ENCODE measurements at regions not wholly inside any gene's neighbourhood (a gene's known extent, or its start where the extent isn't known, plus 50 kb on each side); places are given as distances from the start of the nearest gene placed in this dataset.
"Not testable (repeated sequence)": the region's sequence is repeated elsewhere in the genome, so short reads cannot be mapped to it uniquely, and the experiment has no call there.

DNA sequence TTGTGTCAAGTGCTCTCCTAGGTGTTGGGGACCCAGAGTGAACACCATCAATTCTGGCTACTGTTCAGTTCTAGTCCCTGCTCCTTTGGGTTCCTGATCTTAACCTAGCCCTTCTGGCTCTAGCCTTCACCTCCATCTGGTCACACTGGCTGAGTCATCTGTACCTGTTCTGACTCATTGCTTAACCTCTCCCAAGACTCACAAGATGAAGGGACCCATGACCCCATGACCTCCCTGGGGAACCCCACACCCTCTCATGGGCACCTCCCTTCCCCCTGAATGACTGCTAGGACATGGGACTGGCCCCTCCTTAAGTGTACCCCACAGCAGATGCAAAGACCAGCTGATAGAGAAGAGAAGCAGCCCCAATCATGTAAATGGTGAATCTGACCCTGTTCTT, 345.8 kb upstream of the CDH5 start:
- Mint-ChIP-seq H3K27ac (ENCODE audit: unreplicated experiment) (no peak overlapping the region), H3K4me1 (ENCODE audit: low read depth, unreplicated experiment) (peaks cover 6% of the 10 kb centered on the region), H3K36me3 (ENCODE audit: low read depth, unreplicated experiment) (no peaks in the 10 kb centered on the region), H3K9me3 (ENCODE audit: unreplicated experiment) (peaks cover 13% of the 10 kb centered on the region), H3K27me3 (ENCODE audit: low read depth, unreplicated experiment) (peaks cover 5% of the 10 kb centered on the region), H3K4me3 (ENCODE audit: unreplicated experiment) (no peak overlapping the region)
- Histone ChIP-seq H3K36me3 (ENCODE audit: insufficient read depth, low read length) (no peaks in the 10 kb centered on the region), H2AFZ (ENCODE audit: low read depth, low read length) (no peak overlapping the region), H3K4me1 (ENCODE audit: insufficient read depth, low read length) (no peaks in the 10 kb centered on the region), H3K4me3 (ENCODE audit: insufficient read depth, low read depth, low read length) (no peak overlapping the region), H3K27ac (ENCODE audit: low read depth, low read length) (no peak overlapping the region), H3K9me3 (ENCODE audit: insufficient read depth, low read depth, low read length) (peaks cover 6% of the 10 kb centered on the region), H4K20me1 (ENCODE audit: insufficient read depth, low read length) (no peaks in the 10 kb centered on the region), H3K27me3 (ENCODE audit: insufficient read depth, low read length) (no peaks in the 10 kb centered on the region), H3K79me2 (ENCODE audit: insufficient read depth, low read length) (no peaks in the 10 kb centered on the region), H3K4me2 (ENCODE audit: low read length) (no peak overlapping the region), H3K9ac (ENCODE audit: low read length) (no peak overlapping the region)
- no peak for DNase-seq (ENCODE audit: low read depth)
- no peak for TF ChIP-seq EZH2 (IDR thresholded peaks at IDR 0.05; ENCODE audit: insufficient read depth, low read length)
- TF ChIP-seq, protein P1, sequence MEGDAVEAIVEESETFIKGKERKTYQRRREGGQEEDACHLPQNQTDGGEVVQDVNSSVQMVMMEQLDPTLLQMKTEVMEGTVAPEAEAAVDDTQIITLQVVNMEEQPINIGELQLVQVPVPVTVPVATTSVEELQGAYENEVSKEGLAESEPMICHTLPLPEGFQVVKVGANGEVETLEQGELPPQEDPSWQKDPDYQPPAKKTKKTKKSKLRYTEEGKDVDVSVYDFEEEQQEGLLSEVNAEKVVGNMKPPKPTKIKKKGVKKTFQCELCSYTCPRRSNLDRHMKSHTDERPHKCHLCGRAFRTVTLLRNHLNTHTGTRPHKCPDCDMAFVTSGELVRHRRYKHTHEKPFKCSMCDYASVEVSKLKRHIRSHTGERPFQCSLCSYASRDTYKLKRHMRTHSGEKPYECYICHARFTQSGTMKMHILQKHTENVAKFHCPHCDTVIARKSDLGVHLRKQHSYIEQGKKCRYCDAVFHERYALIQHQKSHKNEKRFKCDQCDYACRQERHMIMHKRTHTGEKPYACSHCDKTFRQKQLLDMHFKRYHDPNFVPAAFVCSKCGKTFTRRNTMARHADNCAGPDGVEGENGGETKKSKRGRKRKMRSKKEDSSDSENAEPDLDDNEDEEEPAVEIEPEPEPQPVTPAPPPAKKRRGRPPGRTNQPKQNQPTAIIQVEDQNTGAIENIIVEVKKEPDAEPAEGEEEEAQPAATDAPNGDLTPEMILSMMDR (IDR thresholded peaks at IDR 0.05; ENCODE audit: insufficient read depth, low read depth, low read length), result no peak
- FAIRE-seq, result no peak

DNA sequence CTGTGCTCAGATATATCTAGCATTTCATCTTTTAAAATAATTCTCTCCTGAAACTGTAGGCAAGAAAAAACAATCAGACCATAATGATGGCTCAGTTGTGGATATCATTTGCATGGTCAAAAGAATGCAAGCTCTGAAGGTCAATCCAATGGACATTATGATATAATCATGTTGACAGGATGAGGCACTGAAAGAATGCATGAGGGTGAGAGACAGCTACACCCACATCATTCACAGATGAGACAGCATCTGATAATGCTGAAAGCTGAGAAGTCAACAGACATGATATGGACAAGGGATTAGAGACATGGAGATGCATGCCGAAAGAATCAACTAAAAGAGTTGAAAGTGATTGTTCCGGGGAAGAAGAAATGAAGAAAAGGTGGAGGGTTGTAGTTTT, 346.4 kb upstream of the CDH5 start:
- DNase-seq (ENCODE audit: low read depth), result no peak
- no peak overlapping the region for H2AFZ ChIP-seq (ENCODE audit: low read depth, low read length)

DNA sequence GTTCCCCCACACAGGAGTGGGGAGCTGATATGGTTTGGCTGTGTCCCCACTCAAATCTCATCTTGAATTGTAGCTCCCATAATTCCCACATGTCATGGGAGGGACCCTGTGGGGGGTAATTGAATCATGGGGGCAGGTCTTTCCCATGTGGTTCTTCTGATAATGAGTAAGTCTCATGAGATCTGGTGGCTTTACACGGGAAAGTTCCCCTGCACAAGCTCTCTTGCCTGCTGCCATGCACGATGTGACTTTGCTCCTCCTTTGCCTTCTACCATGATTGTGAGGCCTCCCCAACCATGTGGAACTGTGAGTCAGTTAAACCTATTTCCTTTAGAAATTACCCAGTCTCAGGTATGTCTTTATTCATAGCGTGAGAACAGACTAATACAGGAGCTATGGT, 347.0 kb upstream of the CDH5 start:
- not testable (repeated sequence) for H3K27ac Mint-ChIP-seq (ENCODE audit: unreplicated experiment); H3K36me3 Mint-ChIP-seq (ENCODE audit: low read depth, unreplicated experiment); H3K36me3 ChIP-seq (ENCODE audit: insufficient read depth, low read length); H3K9ac ChIP-seq (ENCODE audit: low read length); DNase-seq (ENCODE audit: low read depth); H3K4me1 Mint-ChIP-seq (ENCODE audit: low read depth, unreplicated experiment); H3K79me2 ChIP-seq (ENCODE audit: insufficient read depth, low read length); H3K4me3 Mint-ChIP-seq (ENCODE audit: unreplicated experiment); H3K4me3 ChIP-seq (ENCODE audit: insufficient read depth, low read depth, low read length); FAIRE-seq; H4K20me1 ChIP-seq (ENCODE audit: insufficient read depth, low read length); H2AFZ ChIP-seq (ENCODE audit: low read depth, low read length); H3K27ac ChIP-seq (ENCODE audit: low read depth, low read length); H3K4me2 ChIP-seq (ENCODE audit: low read length); H3K9me3 Mint-ChIP-seq (ENCODE audit: unreplicated experiment); H3K27me3 ChIP-seq (ENCODE audit: insufficient read depth, low read length); H3K27me3 Mint-ChIP-seq (ENCODE audit: low read depth, unreplicated experiment); H3K9me3 ChIP-seq (ENCODE audit: insufficient read depth, low read depth, low read length); H3K4me1 ChIP-seq (ENCODE audit: insufficient read depth, low read length)

More for the DNA sequence above, 346.4 kb upstream of the CDH5 start:
- no peak overlapping the region for H3K27ac Mint-ChIP-seq (ENCODE audit: unreplicated experiment)
- Histone ChIP-seq H3K9me3 (ENCODE audit: insufficient read depth, low read depth, low read length) (peaks cover 6% of the 10 kb centered on the region), H4K20me1 (ENCODE audit: insufficient read depth, low read length) (no peaks in the 10 kb centered on the region), H3K79me2 (ENCODE audit: insufficient read depth, low read length) (no peaks in the 10 kb centered on the region), H3K27me3 (ENCODE audit: insufficient read depth, low read length) (no peaks in the 10 kb centered on the region), H3K9ac (ENCODE audit: low read length) (no peak overlapping the region), H3K4me3 (ENCODE audit: insufficient read depth, low read depth, low read length) (no peak overlapping the region), H3K4me2 (ENCODE audit: low read length) (no peak overlapping the region), H3K36me3 (ENCODE audit: insufficient read depth, low read length) (no peaks in the 10 kb centered on the region), H3K4me1 (ENCODE audit: insufficient read depth, low read length) (no peaks in the 10 kb centered on the region), H3K27ac (ENCODE audit: low read depth, low read length) (no peak overlapping the region)
- H3K27me3 Mint-ChIP-seq (ENCODE audit: low read depth, unreplicated experiment), result peaks cover 4% of the 10 kb centered on the region
- peak; percentile 29 for FAIRE-seq
- H3K36me3 Mint-ChIP-seq (ENCODE audit: low read depth, unreplicated experiment), result no peaks in the 10 kb centered on the region
- H3K9me3 Mint-ChIP-seq (ENCODE audit: unreplicated experiment), result peaks cover 13% of the 10 kb centered on the region
- H3K4me1 Mint-ChIP-seq (ENCODE audit: low read depth, unreplicated experiment), result peaks cover 6% of the 10 kb centered on the region
- TF ChIP-seq, protein P1 (IDR thresholded peaks at IDR 0.05; ENCODE audit: insufficient read depth, low read depth, low read length), result no peak
- TF ChIP-seq EZH2 (IDR thresholded peaks at IDR 0.05; ENCODE audit: insufficient read depth, low read length), result no peak
- no peak overlapping the region for H3K4me3 Mint-ChIP-seq (ENCODE audit: unreplicated experiment)
